Ectodermal cell (in vitro differentiated cells): ENCODE measurements at regions not wholly inside any gene's neighbourhood (a gene's known extent, or its start where the extent isn't known, plus 50 kb on each side); places are given as distances from the start of the nearest gene placed in this dataset.
"Not testable (repeated sequence)": the region's sequence is repeated elsewhere in the genome, so short reads cannot be mapped to it uniquely, and the experiment has no call there.

Experiments
- H3K27ac ChIP-seq: 2 replicates; pipeline ENCODE4 v1.7.0; 2013; ENCODE audit warnings: mild to moderate bottlenecking, low read depth, low read length; ENCODE audit not compliant: insufficient read depth, poor library complexity, severe bottlenecking
- H3K27me3 ChIP-seq: 2 replicates; pipeline ENCODE4 v1.7.0; 2013; ENCODE audit warnings: mild to moderate bottlenecking, low read length; ENCODE audit not compliant: insufficient read depth, control insufficient read depth, poor library complexity, severe bottlenecking
- H3K36me3 ChIP-seq: one replicate; pipeline ENCODE4 v1.7.0; 2013; ENCODE audit warnings: low read length; ENCODE audit not compliant: control insufficient read depth, insufficient read depth
- H3K4me1 ChIP-seq: one replicate; pipeline ENCODE4 v1.7.0; 2013; ENCODE audit warnings: low read length; ENCODE audit not compliant: control insufficient read depth, insufficient read depth
- H3K4me3 ChIP-seq: 2 replicates; pipeline ENCODE4 v1.7.0; 2013; ENCODE audit warnings: low read depth, low read length, control low read depth; ENCODE audit not compliant: insufficient read depth
- H3K9me3 ChIP-seq: 2 replicates; pipeline ENCODE4 v1.7.0; 2013; ENCODE audit warnings: mild to moderate bottlenecking, low read length, moderate library complexity; ENCODE audit not compliant: control insufficient read depth
- WGBS, 2 experiments: methylation state at CpG; one replicate each; pipeline ENCODE4 v1.1.7; 2013; ENCODE audit warnings: missing lambda C conversion rate in 2 of 2; 5-methylcytosine and 5-hydroxymethylcytosine counted together

DNA sequence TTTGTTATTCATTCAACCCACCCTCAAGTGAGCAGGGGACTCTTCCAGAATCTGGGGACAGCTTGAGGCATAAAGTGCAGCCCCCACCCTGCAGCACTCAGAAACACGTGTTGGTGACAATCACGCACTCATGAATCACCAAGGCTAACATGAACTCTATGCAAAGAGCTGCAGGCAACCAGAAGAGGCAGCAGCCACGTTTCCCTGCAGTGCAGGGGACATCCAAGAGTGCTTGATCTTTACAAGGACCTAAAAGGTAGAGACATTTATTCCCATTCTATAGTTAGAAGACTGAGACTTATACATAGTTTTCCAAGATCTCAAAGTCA, 135.2 kb upstream of the GDF10 start:
- H3K9me3 ChIP-seq = no peaks in the 10 kb centered on the region
- H3K36me3 ChIP-seq = no peaks in the 10 kb centered on the region
- H3K27ac ChIP-seq = no peak overlapping the region
- no peaks in the 10 kb centered on the region for H3K27me3 ChIP-seq
- 84 to 88% methylated on average over 3 of the region's 3 CpGs for WGBS, 2 experiments
- H3K4me3 ChIP-seq = no peak overlapping the region
- H3K4me1 ChIP-seq = no peaks in the 10 kb centered on the region

DNA sequence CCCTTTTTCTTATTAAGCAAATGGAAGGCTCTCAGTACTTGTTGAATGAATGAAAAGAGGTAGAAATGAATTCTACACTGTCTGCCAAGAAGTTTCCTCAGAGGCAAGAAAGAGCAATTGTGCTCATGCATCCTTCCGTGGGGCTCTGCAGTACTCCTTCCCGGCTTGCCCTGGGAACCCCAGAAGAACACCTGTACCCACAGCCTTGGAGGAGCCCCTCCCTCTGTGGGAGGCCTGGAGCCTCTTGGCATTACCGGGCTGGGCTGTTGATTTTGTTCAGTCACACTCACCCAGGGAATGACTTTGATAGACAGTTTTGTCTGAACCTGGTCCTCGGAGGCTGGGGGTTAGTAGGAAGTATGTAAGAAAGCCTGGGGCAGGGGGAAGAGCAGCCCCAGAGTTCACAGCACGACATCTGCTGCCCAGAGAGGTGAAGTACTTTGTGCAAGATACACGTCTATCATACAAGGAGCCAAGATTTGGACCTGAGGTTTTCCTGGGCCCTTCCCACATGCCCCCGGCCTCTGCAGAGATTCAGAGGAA, 134.8 kb upstream of the GDF10 start:
- Histone ChIP-seq H3K4me3 (no peak overlapping the region), H3K36me3 (no peaks in the 10 kb centered on the region), H3K27me3 (no peaks in the 10 kb centered on the region), H3K27ac (no peak overlapping the region), H3K9me3 (peaks cover under 1% of the 10 kb centered on the region), H3K4me1 (no peaks in the 10 kb centered on the region)
- 89% methylated on average over 7 of the region's 7 CpGs for WGBS, 2 experiments

DNA sequence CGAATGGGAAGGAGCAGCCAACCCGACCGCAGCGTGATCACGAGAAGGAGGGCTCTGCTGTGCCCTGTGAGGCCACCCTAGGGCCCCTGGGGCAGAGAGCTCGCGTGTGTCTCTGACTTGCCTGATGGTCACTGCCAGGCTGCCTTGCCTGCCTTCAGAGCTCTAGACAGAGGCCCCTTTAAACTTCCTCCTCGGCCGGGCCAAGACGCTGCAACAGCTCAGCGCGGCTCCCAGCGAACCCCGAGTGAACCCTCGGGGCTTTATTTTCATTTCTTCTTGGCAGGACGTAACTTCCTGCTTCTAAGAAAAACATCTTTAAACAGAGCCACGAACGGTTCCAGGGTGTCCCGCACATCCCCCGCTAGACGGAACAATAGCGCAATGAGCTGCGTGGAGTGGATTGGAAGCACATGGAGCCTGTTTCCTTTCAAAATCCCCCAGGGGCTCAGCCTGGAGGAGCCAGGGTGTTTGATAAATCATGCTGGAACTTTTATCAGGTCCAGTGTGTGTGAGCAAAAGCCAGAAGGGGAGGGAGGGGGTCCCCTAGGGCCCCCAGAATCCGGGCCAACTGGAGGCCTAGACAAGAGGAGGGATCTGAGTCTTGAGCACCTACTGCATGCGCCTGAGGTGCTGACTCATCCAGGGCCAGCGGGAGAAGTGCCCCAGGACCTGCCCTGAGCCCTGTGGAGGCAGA, 134.1 kb upstream of the GDF10 start:
- no peak overlapping the region for H3K4me3 ChIP-seq
- H3K27ac ChIP-seq = no peak overlapping the region
- H3K36me3 ChIP-seq = no peaks in the 10 kb centered on the region
- H3K4me1 ChIP-seq = no peaks in the 10 kb centered on the region
- H3K9me3 ChIP-seq = peaks cover 2% of the 10 kb centered on the region
- WGBS, 2 experiments = 89 to 90% methylated on average over 26 of the region's 26 CpGs
- no peaks in the 10 kb centered on the region for H3K27me3 ChIP-seq

DNA sequence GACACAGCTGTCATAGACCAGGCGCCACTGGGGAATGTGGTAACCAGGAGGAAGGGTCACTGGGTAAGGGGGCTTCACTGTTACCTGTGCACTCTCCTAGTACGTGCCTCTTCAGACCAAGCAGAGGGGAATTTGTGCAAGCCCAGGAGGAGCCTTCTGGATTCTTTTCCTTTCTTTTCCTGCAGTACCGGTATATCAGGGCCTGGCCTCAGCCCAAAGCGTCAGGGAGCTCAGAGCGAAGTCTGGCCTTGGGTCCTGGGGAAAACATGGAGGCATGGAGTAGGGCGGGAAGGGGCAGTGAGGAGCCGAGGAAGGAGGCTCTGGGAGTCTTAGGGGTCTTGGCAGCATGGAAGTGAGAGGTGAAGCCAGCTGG, 133.6 kb upstream of the GDF10 start:
- Histone ChIP-seq H3K9me3 (peaks cover 2% of the 10 kb centered on the region), H3K36me3 (no peaks in the 10 kb centered on the region), H3K27ac (no peak overlapping the region), H3K27me3 (no peaks in the 10 kb centered on the region), H3K4me1 (no peaks in the 10 kb centered on the region), H3K4me3 (no peak overlapping the region)
- whole genome bisulfite sequencing, 2 experiments = 89 to 92% methylated on average over 7 of the region's 7 CpGs

DNA sequence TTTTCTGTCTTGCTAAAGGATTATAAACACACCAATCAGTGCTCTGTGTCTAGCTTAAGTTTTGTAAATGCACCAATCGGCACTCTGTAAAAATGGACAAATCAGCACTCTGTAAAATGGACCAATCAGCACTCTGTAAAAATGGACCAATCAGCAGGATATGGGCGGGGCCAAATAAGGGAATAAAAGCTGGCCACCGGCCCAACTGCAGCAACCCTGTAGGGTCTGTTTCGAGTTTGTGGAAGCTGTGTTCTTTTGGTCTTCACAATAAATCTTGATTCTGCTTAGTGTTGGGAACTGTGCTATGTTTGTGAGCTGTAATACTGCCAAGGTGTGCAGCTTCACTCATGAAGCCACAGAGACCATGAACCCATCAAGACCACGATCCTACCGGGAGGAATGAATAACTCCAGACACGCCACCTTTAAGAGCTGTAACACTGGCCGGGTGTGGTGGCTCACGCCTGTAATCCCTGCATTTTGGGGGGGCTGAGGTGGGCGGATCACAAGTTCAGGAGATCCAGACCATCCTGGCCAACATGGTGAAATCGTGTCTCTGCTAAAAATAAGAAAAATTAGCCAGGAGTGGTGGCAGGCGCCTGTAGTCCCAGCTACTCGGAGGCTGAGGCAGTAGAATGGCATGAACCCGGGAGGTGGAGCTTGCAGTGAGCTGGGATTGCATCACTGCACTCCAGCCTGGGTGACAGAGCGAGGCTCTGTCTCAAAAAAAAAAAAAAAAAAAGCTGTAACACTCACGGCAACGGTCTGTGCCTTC, 133.0 kb upstream of the GDF10 start:
- not testable (repeated sequence) for H3K4me3 ChIP-seq, H3K27ac ChIP-seq, H3K36me3 ChIP-seq, H3K9me3 ChIP-seq, H3K27me3 ChIP-seq, H3K4me1 ChIP-seq
- 93 to 94% methylated on average over 17 of the region's 17 CpGs for WGBS, 2 experiments

DNA sequence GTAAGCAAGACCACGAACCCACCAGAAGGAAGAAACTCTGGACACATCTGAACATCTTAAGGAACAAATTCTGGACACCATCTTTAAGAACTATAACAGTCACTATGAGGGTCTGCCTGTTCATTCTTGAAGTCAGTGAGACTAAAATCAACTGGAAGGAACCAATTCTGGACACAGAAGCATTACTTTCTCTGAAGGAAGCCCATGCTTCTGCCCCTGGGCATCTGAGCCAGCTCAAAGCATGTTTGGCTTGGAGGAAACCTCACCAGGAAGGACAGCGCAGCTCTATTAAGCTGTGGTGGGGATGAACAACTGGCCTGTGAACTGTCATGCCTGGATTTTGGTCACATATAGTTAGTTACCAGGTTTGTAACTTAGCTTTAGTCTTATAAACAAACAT, 132.4 kb upstream of the GDF10 start:
- peaks cover 2% of the 10 kb centered on the region for H3K9me3 ChIP-seq
- no peaks in the 10 kb centered on the region for H3K27me3 ChIP-seq
- WGBS, 2 experiments = 86 to 96% methylated on average over 2 of the region's 2 CpGs
- no peak overlapping the region for H3K4me3 ChIP-seq
- H3K36me3 ChIP-seq = no peaks in the 10 kb centered on the region
- no peaks in the 10 kb centered on the region for H3K4me1 ChIP-seq
- H3K27ac ChIP-seq = no peak overlapping the region

DNA sequence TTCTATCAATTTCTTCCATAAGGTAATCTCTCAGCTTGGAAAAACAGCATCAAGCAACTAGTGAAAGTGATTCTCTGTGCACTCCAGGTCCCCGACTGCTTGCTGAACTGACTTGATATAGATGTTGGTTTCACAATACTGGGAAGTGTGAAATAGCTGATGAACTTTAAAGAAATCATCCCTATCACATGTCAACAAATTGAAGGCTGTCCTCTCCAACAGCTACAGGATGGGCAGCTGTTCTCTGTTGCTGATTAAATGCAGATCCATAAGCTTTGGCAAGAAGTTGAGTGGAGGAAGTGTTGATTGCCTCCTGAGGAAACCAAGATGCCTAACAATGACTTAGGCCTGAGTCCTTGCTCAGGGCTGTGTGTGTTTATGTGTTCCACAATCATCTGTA, 130.4 kb upstream of the GDF10 start:
- H3K27me3 ChIP-seq = no peaks in the 10 kb centered on the region
- no peak overlapping the region for H3K4me3 ChIP-seq
- no peak overlapping the region for H3K27ac ChIP-seq
- H3K9me3 ChIP-seq = peaks cover 2% of the 10 kb centered on the region
- no peaks in the 10 kb centered on the region for H3K36me3 ChIP-seq
- H3K4me1 ChIP-seq = peaks cover 4% of the 10 kb centered on the region
- 94 to 100% methylated on average over 1 of the region's 1 CpG for WGBS, 2 experiments

DNA sequence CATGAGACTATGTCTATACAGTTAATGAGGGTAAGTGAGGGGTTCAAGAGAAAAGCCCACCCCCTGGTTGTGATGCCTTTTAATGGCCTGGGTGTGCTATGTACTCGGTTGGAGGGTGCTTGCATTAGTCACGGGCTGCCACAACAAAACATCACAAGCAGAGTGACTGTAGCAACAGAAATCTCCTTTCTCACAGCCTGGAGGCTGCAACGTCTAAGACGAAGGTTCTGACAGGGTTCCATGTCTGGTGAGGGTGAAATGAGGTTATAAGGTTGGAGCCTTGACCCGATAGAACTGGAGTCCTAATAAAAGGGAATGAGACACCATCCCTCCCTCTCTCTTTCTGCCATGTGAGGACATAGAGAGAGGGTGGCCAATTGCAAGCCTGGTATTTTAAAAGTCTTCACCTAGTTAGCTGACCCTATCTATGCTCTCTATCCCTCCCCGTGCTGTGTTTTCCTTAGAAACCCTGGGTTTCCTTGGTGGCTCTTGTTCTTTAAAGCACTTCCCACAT, 126.0 kb upstream of the GDF10 start:
- WGBS, 2 experiments = 55 to 66% methylated on average over 6 of the region's 6 CpGs
- Histone ChIP-seq H3K4me3 (no peak overlapping the region), H3K27me3 (no peaks in the 10 kb centered on the region), H3K36me3 (no peaks in the 10 kb centered on the region), H3K4me1 (peaks cover 26% of the 10 kb centered on the region), H3K9me3 (peaks cover 2% of the 10 kb centered on the region), H3K27ac (peak overlapping the region; percentile 51)

DNA sequence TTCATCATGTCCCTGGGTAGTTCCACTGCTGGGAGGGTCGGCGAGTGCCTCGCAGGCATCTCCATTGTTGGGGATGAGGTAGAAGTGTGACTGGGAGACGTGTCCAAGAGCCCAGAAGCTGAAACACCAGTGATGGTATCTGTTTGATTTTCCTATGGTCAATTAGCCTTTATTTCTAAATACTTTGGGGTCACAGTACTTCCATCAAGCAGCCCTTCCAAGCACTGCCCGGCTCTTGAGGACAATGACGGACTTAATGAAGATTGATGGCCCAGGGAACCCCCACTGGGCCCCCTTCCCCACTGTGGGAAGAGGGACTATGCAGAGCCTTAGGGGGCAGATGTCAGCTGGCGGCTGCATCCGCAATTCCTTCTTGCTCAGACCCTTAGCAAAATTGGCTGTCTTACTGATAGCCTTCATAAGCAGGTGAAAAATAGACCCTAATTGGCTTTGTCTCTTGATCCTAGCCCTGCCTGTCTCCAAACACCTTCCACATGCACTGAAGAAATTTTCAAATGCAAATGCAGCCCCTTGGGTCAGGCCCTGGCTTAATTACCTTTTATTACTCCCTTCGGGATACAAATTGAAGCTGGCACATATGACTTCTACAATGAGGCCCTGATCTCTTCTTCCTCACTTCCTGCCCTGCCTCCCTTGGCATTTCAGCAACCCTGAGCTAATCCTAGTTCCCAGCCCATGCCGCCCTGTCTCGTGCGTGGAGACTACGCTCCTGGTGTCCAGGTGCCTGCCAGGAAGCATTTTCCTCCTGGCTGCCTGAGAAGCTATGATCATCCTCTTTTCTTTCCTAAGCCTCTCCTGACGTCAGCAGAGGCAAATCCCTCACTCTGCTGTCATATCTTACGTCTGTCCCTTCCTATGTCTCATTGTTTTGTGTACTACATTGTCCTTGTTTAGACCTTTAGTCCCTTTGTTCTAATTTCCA, 124.5 kb upstream of the GDF10 start:
- H3K9me3 ChIP-seq = peaks cover under 1% of the 10 kb centered on the region
- H3K4me3 ChIP-seq = no peak overlapping the region
- no peaks in the 10 kb centered on the region for H3K36me3 ChIP-seq
- H3K27ac ChIP-seq = peak overlapping the region; percentile 19
- 26 to 31% methylated on average over 15 of the region's 15 CpGs for WGBS, 2 experiments
- H3K27me3 ChIP-seq = no peaks in the 10 kb centered on the region
- peaks cover 26% of the 10 kb centered on the region for H3K4me1 ChIP-seq
